ENCODE measurements at regions not wholly inside any gene's neighbourhood (a gene's known extent, or its start where the extent isn't known, plus 50 kb on each side); places are given as distances from the start of the nearest gene placed in this dataset.

GRCh38 chr18:2420367-2420766 is 150.9 kb downstream of the METTL4 start:
- TF ChIP-seq, protein P1, sequence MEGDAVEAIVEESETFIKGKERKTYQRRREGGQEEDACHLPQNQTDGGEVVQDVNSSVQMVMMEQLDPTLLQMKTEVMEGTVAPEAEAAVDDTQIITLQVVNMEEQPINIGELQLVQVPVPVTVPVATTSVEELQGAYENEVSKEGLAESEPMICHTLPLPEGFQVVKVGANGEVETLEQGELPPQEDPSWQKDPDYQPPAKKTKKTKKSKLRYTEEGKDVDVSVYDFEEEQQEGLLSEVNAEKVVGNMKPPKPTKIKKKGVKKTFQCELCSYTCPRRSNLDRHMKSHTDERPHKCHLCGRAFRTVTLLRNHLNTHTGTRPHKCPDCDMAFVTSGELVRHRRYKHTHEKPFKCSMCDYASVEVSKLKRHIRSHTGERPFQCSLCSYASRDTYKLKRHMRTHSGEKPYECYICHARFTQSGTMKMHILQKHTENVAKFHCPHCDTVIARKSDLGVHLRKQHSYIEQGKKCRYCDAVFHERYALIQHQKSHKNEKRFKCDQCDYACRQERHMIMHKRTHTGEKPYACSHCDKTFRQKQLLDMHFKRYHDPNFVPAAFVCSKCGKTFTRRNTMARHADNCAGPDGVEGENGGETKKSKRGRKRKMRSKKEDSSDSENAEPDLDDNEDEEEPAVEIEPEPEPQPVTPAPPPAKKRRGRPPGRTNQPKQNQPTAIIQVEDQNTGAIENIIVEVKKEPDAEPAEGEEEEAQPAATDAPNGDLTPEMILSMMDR (IDR thresholded peaks at IDR 0.05; ENCODE audit: borderline replicate concordance, insufficient read depth, low read depth, low read length) = no peak
- H3K4me3 ChIP-seq (ENCODE audit: low read depth, low read length) = no peak overlapping the region

GRCh38 chr18:2423761-2424160 is 147.5 kb downstream of the METTL4 start:
- H3K4me3 ChIP-seq (ENCODE audit: low read depth, low read length) = no peak overlapping the region
- TF ChIP-seq, protein P1 (IDR thresholded peaks at IDR 0.05; ENCODE audit: borderline replicate concordance, insufficient read depth, low read depth, low read length) = no peak

- TF ChIP-seq, protein P1 (IDR thresholded peaks at IDR 0.05; ENCODE audit: borderline replicate concordance, insufficient read depth, low read depth, low read length) = no peak
- H3K4me3 ChIP-seq (ENCODE audit: low read depth, low read length) = no peak overlapping the region
Measured at GRCh38 chr18:2424420-2424819, 146.9 kb downstream of the METTL4 start.

- TF ChIP-seq, protein P1 (IDR thresholded peaks at IDR 0.05; ENCODE audit: borderline replicate concordance, insufficient read depth, low read depth, low read length) = no peak
- no peak overlapping the region for H3K4me3 ChIP-seq (ENCODE audit: low read depth, low read length)
Measured at GRCh38 chr18:2425426-2426317, 145.6 kb downstream of the METTL4 start.

GRCh38 chr18:2430191-2430590 is 141.1 kb downstream of the METTL4 start:
- TF ChIP-seq, protein P1 (IDR thresholded peaks at IDR 0.05; ENCODE audit: borderline replicate concordance, insufficient read depth, low read depth, low read length) = no peak

GRCh38 chr18:2431806-2432205 is 139.5 kb downstream of the METTL4 start:
- H3K4me3 ChIP-seq (ENCODE audit: low read depth, low read length) = no peak overlapping the region

More at GRCh38 chr18:2430191-2430590, 141.1 kb downstream of the METTL4 start:
- no peak overlapping the region for H3K4me3 ChIP-seq (ENCODE audit: low read depth, low read length)

More at GRCh38 chr18:2431806-2432205, 139.5 kb downstream of the METTL4 start:
- TF ChIP-seq, protein P1 (IDR thresholded peaks at IDR 0.05; ENCODE audit: borderline replicate concordance, insufficient read depth, low read depth, low read length) = no peak

Measured in GM12875 (cell line).